NB4 (cell line): ENCODE measurements at regions not wholly inside any gene's neighbourhood (a gene's known extent, or its start where the extent isn't known, plus 50 kb on each side); places are given as distances from the start of the nearest gene placed in this dataset.

ENCODE experiments used
- MYC ChIP-seq: IDR thresholded peaks from 2 replicates; pipeline ENCODE4 v1.6.1; 2011; ENCODE audit warnings: low read depth, low read length
- POLR2A ChIP-seq: IDR thresholded peaks from 2 replicates; pipeline ENCODE4 v1.6.1; 2011; ENCODE audit warnings: mild to moderate bottlenecking; ENCODE audit not compliant: insufficient read length; ENCODE audit errors: extremely low read depth
- TF ChIP-seq, protein P1 (sequence below): IDR thresholded peaks from one replicate; pipeline ENCODE4 v1.5.1; 2012; ENCODE audit warnings: low read depth, low read length

DNA sequence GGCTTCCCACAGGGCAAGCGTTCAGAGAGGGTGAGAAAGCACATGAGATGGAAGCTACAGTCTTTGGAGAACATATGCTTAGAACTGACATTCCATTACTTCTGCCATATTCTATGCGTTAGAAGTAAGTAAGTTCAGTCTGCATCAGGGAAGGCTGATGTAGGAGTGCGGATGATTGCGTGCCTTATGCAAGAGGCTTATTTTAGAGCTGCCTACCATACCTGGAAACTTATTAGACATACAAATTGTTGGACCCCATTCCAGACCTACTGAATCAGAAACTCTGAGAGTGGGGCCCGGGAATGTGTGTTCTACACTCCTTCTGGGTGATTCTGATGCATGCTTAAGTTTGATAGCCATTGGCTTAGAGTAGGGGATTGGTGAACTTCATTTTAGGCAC lies 174.9 kb downstream of the KTN1 start:
- TF ChIP-seq, protein P1, sequence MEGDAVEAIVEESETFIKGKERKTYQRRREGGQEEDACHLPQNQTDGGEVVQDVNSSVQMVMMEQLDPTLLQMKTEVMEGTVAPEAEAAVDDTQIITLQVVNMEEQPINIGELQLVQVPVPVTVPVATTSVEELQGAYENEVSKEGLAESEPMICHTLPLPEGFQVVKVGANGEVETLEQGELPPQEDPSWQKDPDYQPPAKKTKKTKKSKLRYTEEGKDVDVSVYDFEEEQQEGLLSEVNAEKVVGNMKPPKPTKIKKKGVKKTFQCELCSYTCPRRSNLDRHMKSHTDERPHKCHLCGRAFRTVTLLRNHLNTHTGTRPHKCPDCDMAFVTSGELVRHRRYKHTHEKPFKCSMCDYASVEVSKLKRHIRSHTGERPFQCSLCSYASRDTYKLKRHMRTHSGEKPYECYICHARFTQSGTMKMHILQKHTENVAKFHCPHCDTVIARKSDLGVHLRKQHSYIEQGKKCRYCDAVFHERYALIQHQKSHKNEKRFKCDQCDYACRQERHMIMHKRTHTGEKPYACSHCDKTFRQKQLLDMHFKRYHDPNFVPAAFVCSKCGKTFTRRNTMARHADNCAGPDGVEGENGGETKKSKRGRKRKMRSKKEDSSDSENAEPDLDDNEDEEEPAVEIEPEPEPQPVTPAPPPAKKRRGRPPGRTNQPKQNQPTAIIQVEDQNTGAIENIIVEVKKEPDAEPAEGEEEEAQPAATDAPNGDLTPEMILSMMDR: no peak
- TF ChIP-seq POLR2A (no peak), MYC (no peak)
